SK-N-SH (cell line): ENCODE measurements at regions not wholly inside any gene's neighbourhood (a gene's known extent, or its start where the extent isn't known, plus 50 kb on each side); places are given as distances from the start of the nearest gene placed in this dataset.
A peak's percentile ranks its signal among the peaks of the same experiment; 100 is the strongest.

Source experiments
- CTCF ChIA-PET: fragments of 300-600, 350-600 bp; formaldehyde crosslinking; extraction: SDS; loops from one replicate; lab custom pipeline; 2021; lab: Yijun Ruan, JAX
- POLR2A ChIA-PET: fragments of 350-600 bp; sonication (Branson Sonifier 250); formaldehyde crosslinking; extraction: SDS; loops from one replicate; lab custom pipeline; 2020; ENCODE audit warnings: antibody characterized with exemption, inconsistent platforms; lab: Yijun Ruan, JAX
- DNase-seq: peaks from one replicate; pipeline ENCODE4 v3.0.0; 2012
- H2AFZ ChIP-seq: fragments of 200-600 bp; sonication (generic); 2 replicates; pipeline ENCODE4 v1.8.1; 2016; ENCODE audit warnings: antibody characterized with exemption, mild to moderate bottlenecking, low read depth
- H3F3A ChIP-seq: fragments of 200-600 bp; sonication (generic); replicated peaks from 2 replicates; pipeline ENCODE3; 2016; ENCODE audit warnings: antibody characterized with exemption, mild to moderate bottlenecking; ENCODE audit not compliant: insufficient read depth
- H3K27ac ChIP-seq, 2 experiments: fragments of 200-500 bp in 1 of 2; fragments of 200-600 bp in 1 of 2; sonication (Bioruptor generic) in 1 of 2; sonication (generic), shearing (Covaris generic) in 1 of 2; 2 replicates each; pipeline versions ENCODE4 v1.5.1 to v1.6.1; 2014 to 2016; ENCODE audit warnings: low read depth in 2 of 2, inconsistent platforms in 1 of 2, low read length in 1 of 2, mild to moderate bottlenecking in 1 of 2, mixed read lengths in 1 of 2
- H3K27me3 ChIP-seq: fragments of 200-600 bp; sonication (generic), shearing (Covaris generic); 2 replicates; pipeline ENCODE4 v1.6.1; 2016; ENCODE audit warnings: mixed run types; ENCODE audit not compliant: insufficient read depth
- H3K36me3 ChIP-seq, 2 experiments: fragments of 200-500 bp in 1 of 2; fragments of 200-600 bp in 1 of 2; sonication (Bioruptor generic) in 1 of 2; sonication (generic) in 1 of 2; replicated peaks in 1 of 2; 2 replicates each; pipeline versions ENCODE3 to v1.5.1; 2014 to 2016; ENCODE audit warnings: low read length in 1 of 2, mild to moderate bottlenecking in 1 of 2; ENCODE audit not compliant: insufficient read depth in 2 of 2, control insufficient read depth in 1 of 2
- H3K4me1 ChIP-seq, 2 experiments: fragments of 200-500 bp in 1 of 2; fragments of 200-600 bp in 1 of 2; sonication (Bioruptor generic) in 1 of 2; sonication (generic), shearing (Covaris generic) in 1 of 2; 2 replicates each; pipeline versions ENCODE4 v1.5.1 to v1.6.1; 2014 to 2016; ENCODE audit warnings: low read depth in 1 of 2, low read length in 1 of 2, mixed run types in 1 of 2; ENCODE audit not compliant: insufficient read depth in 2 of 2, control insufficient read depth in 1 of 2
- H3K4me2 ChIP-seq: fragments of 200-600 bp; sonication (generic), shearing (Covaris generic); 2 replicates; pipeline ENCODE4 v1.6.1; 2017; ENCODE audit warnings: mixed run types
- H3K4me3 ChIP-seq, 2 experiments: fragments of 200-500 bp in 1 of 2; fragments of 200-600 bp in 1 of 2; sonication (Bioruptor generic) in 1 of 2; sonication (generic), shearing (Covaris generic) in 1 of 2; 2 replicates each; pipeline versions ENCODE4 v1.5.1 to v1.8.1; 2014 to 2016; ENCODE audit warnings: low read depth in 2 of 2, inconsistent platforms in 1 of 2, low read length in 1 of 2, mild to moderate bottlenecking in 1 of 2, mixed read lengths in 1 of 2, moderate library complexity in 1 of 2
- H3K79me2 ChIP-seq: fragments of 200-600 bp; sonication (generic); 2 replicates; pipeline ENCODE4 v1.8.1; 2017; ENCODE audit warnings: mild to moderate bottlenecking; ENCODE audit not compliant: insufficient read depth
- H3K9ac ChIP-seq: fragments of 200-600 bp; sonication (generic); 2 replicates; pipeline ENCODE4 v1.6.1; 2017; ENCODE audit warnings: mixed run types
- H3K9me2 ChIP-seq: fragments of 200-600 bp; sonication (generic); 2 replicates; pipeline ENCODE4 v1.6.1; 2017; ENCODE audit warnings: mixed run types
- H3K9me3 ChIP-seq: fragments of 200-600 bp; sonication (generic); 2 replicates; pipeline ENCODE4 v1.6.1; 2017; ENCODE audit warnings: mixed run types, mild to moderate bottlenecking, moderate library complexity
- H4K20me1 ChIP-seq: fragments of 200-600 bp; sonication (generic); 2 replicates; pipeline ENCODE4 v1.6.1; 2017; ENCODE audit warnings: mild to moderate bottlenecking, mixed run types; ENCODE audit not compliant: insufficient read depth
- CTCF ChIP-seq: fragments of 200-600 bp; sonication (generic); IDR thresholded peaks from 2 replicates; pipeline ENCODE4 v1.6.1; 2017; ENCODE audit warnings: antibody characterized with exemption, mild to moderate bottlenecking, moderate library complexity
- FOXJ3 ChIP-seq: sonication (generic); formaldehyde crosslinking; IDR thresholded peaks from 2 replicates; pipeline ENCODE4 v1.5.1; 2020; ENCODE audit warnings: mild to moderate bottlenecking, missing genetic modification reagents
- GATA2 ChIP-seq: sonication (generic); formaldehyde crosslinking; IDR thresholded peaks from 2 replicates; pipeline ENCODE4 v1.5.0; 2020; ENCODE audit warnings: mild to moderate bottlenecking, missing genetic modification reagents
- JUND ChIP-seq: IDR thresholded peaks from 2 replicates; pipeline ENCODE4 v1.4.0; 2012
- MEF2A ChIP-seq: IDR thresholded peaks from 2 replicates; pipeline ENCODE4 v1.4.0; 2012; ENCODE audit warnings: low read depth, borderline replicate concordance
- NFIC ChIP-seq: IDR thresholded peaks from 2 replicates; pipeline ENCODE4 v1.4.0; 2012; ENCODE audit warnings: borderline replicate concordance
- RFX5 ChIP-seq: IDR thresholded peaks from 2 replicates; pipeline ENCODE4 v1.6.1; 2012; ENCODE audit warnings: mild to moderate bottlenecking, improper control_type of control experiment, low read length
- RXRA ChIP-seq: IDR thresholded peaks from 2 replicates; pipeline ENCODE4 v1.4.0; 2012; ENCODE audit warnings: low read depth, mild to moderate bottlenecking, borderline replicate concordance
- SMC3 ChIP-seq: IDR thresholded peaks from 2 replicates; pipeline ENCODE4 v1.6.1; 2012; ENCODE audit warnings: low read depth, low read length, improper control_type of control experiment
- TAF1 ChIP-seq: IDR thresholded peaks from 2 replicates; pipeline ENCODE4 v1.6.1; 2012; ENCODE audit warnings: low read depth, mild to moderate bottlenecking, low read length, moderate library complexity, borderline replicate concordance
- TEAD4 ChIP-seq: IDR thresholded peaks from 2 replicates; pipeline ENCODE4 v1.4.0; 2012; ENCODE audit warnings: mild to moderate bottlenecking, borderline replicate concordance; ENCODE audit not compliant: insufficient read depth
- USF1 ChIP-seq: IDR thresholded peaks from 2 replicates; pipeline ENCODE4 v1.4.0; 2012; ENCODE audit warnings: low read depth, borderline replicate concordance
- YY1 ChIP-seq: IDR thresholded peaks from 2 replicates; pipeline ENCODE4 v1.4.0; 2012; ENCODE audit warnings: low read depth, mild to moderate bottlenecking
- WGBS: methylation state at CpG from one replicate; pipeline ENCODE4 v1.1.6; 2017; ENCODE audit warnings: low lambda C conversion rate; 5-methylcytosine and 5-hydroxymethylcytosine counted together

GRCh38 chr1:184906761-184907160 is 67.5 kb downstream of the NIBAN1 start:
- no peak overlapping the region for H2AFZ ChIP-seq
- CTCF ChIA-PET: no interaction called here
- H3K4me1 ChIP-seq: peaks cover 7 to 16% of the 10 kb centered on the region in 2 experiments; a peak in 3 of 4 replicates
- H3K27me3 ChIP-seq: no peaks in the 10 kb centered on the region
- no peak overlapping the region for H3K9ac ChIP-seq
- H3K9me2 ChIP-seq: no peaks in the 10 kb centered on the region
- no peak for TF ChIP-seq YY1
- no peak for TF ChIP-seq TEAD4
- TF ChIP-seq FOXJ3 (CRISPR knock-in tag): no peak
- no peak for TF ChIP-seq NFIC
- no peak for TF ChIP-seq SMC3
- no peak for TF ChIP-seq USF1
- peak; percentile 11; the same call in 1 of the 2 replicates for TF ChIP-seq RXRA
- peak; percentile 18; the same call in 1 of the 2 replicates for TF ChIP-seq JUND
- no peak for TF ChIP-seq CTCF
- TF ChIP-seq MEF2A: peak; percentile 82; the same call in 1 of the 2 replicates
- no peak for TF ChIP-seq TAF1
- H3K4me3 ChIP-seq: no peak overlapping the region
- H3K27ac ChIP-seq: peak overlapping the region in 1 of 2 experiments; percentile 37; a peak in 1 of 4 replicates
- 0 out of 2 replicates have a peak overlapping the region, but pooled peaks have one; percentile 5 for H3K4me2 ChIP-seq
- no peaks in the 10 kb centered on the region for H3K36me3 ChIP-seq
- POLR2A ChIA-PET: no interaction called here
- DNase-seq: no peak
- WGBS: 8% methylated on average over 1 of the region's 1 CpG
- no peaks in the 10 kb centered on the region for H4K20me1 ChIP-seq
- H3K79me2 ChIP-seq: no peaks in the 10 kb centered on the region
- H3F3A ChIP-seq: no peaks in the 10 kb centered on the region
- no peaks in the 10 kb centered on the region for H3K9me3 ChIP-seq

GRCh38 chr1:184905601-184906322 is 68.5 kb downstream of the NIBAN1 start:
- H3K4me3 ChIP-seq: no peak overlapping the region
- H3K79me2 ChIP-seq: no peaks in the 10 kb centered on the region
- TF ChIP-seq GATA2 (CRISPR knock-in tag) (no peak), RFX5 (no peak), TEAD4 (no peak)
- no peaks in the 10 kb centered on the region for H3K9me2 ChIP-seq
- no peaks in the 10 kb centered on the region for H3F3A ChIP-seq
- no peak overlapping the region for H3K9ac ChIP-seq
- no peak overlapping the region for H2AFZ ChIP-seq
- 59% methylated on average over 3 of the region's 3 CpGs for WGBS
- no peak for DNase-seq
- no peaks in the 10 kb centered on the region for H3K36me3 ChIP-seq
- H3K27me3 ChIP-seq: no peaks in the 10 kb centered on the region
- ChIA-PET CTCF (no interaction called here), POLR2A (no interaction called here)
- peaks cover 4 to 16% of the 10 kb centered on the region in 2 experiments; a peak in 2 of 4 replicates for H3K4me1 ChIP-seq
- no peak overlapping the region for H3K4me2 ChIP-seq
- H4K20me1 ChIP-seq: no peaks in the 10 kb centered on the region
- no peaks in the 10 kb centered on the region for H3K9me3 ChIP-seq
- no peak overlapping the region for H3K27ac ChIP-seq
